Suprapubic skin (tissue), 4 donors: ENCODE measurements at regions not wholly inside any gene's neighbourhood (a gene's known extent, or its start where the extent isn't known, plus 50 kb on each side); places are given as distances from the start of the nearest gene placed in this dataset.

Experiments
- DNase-seq, 2 donors: peaks; one replicate each; pipeline ENCODE4 v3.0.0-alpha.2; 2019; ENCODE audit warnings: low spot score in 2 of 2
- H3K27ac ChIP-seq: fragments of 200-600 bp; sonication (generic); one replicate; pipeline ENCODE4 v1.5.1; 2019
- H3K27me3 ChIP-seq: fragments of 200-600 bp; sonication (generic); one replicate; pipeline ENCODE4 v1.5.1; 2019
- H3K36me3 ChIP-seq: fragments of 200-600 bp; sonication (generic); one replicate; pipeline ENCODE4 v1.5.1; 2019
- H3K4me1 ChIP-seq: fragments of 200-600 bp; sonication (generic); one replicate; pipeline ENCODE4 v1.5.1; 2019
- H3K4me3 ChIP-seq: fragments of 200-600 bp; sonication (generic); one replicate; pipeline ENCODE4 v1.5.1; 2019; ENCODE audit warnings: mild to moderate bottlenecking
- H3K9me3 ChIP-seq: fragments of 200-600 bp; sonication (generic); one replicate; pipeline ENCODE4 v1.5.1; 2019
- EP300 ChIP-seq: sonication (generic); formaldehyde crosslinking; IDR thresholded peaks from one replicate; pipeline ENCODE4 v1.6.1; 2017; ENCODE audit warnings: antibody characterized with exemption
- POLR2A ChIP-seq, 2 donors: fragments of 450-650 bp; IDR thresholded peaks; one replicate each; pipeline ENCODE4 v1.6.1; 2017; ENCODE audit warnings: antibody characterized with exemption in 2 of 2, mild to moderate bottlenecking in 2 of 2, moderate library complexity in 2 of 2
- POLR2AphosphoS5 ChIP-seq, 3 donors: sonication (generic); formaldehyde crosslinking; IDR thresholded peaks; one replicate each; pipeline ENCODE4 v1.6.1; 2017; ENCODE audit warnings: antibody characterized with exemption in 3 of 3
- WGBS: methylation state at CpG from one replicate; pipeline ENCODE4 v1.1.5; 2018; 5-methylcytosine and 5-hydroxymethylcytosine counted together
- TF ChIP-seq, protein P1 (sequence below), 2 donors: fragments of 200-600 bp in 1 of 2; fragments of 450-650 bp in 1 of 2; sonication (generic) in 1 of 2; IDR thresholded peaks; one replicate each; pipeline ENCODE4 v1.5.1; 2016 to 2019; ENCODE audit warnings: antibody characterized with exemption in 2 of 2, mild to moderate bottlenecking in 1 of 2, moderate library complexity in 1 of 2

DNA sequence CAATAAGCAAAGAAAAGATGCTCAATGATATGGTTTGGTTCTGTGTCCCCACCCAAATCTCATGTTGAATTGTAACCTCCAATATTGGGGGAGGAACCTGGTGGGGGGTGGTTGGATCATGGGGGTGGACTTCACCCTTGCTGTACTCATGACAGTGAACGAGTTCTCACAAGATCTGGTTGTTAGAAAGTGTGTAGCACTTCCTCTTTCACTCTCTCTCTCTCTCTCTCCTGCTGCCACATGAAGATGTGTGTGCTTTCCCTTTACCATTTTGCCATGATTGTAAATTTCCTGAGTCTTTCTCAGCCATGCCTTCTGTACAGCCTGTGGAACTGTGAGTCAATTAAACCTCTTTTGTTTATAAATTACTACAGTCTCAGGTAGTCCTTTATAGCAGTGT is 248.4 kb downstream of the HHIPL2 start:
- 57% methylated on average over 1 of the region's 1 CpG for WGBS
- Histone ChIP-seq H3K36me3 (no peaks in the 10 kb centered on the region), H3K4me1 (no peaks in the 10 kb centered on the region), H3K27ac (no peak overlapping the region), H3K9me3 (no peaks in the 10 kb centered on the region), H3K4me3 (no peak overlapping the region), H3K27me3 (no peaks in the 10 kb centered on the region)
- no peak for DNase-seq
- no peak for TF ChIP-seq POLR2A (IDR thresholded peaks at IDR 0.05)
- no peak for TF ChIP-seq EP300
- TF ChIP-seq, protein P1, sequence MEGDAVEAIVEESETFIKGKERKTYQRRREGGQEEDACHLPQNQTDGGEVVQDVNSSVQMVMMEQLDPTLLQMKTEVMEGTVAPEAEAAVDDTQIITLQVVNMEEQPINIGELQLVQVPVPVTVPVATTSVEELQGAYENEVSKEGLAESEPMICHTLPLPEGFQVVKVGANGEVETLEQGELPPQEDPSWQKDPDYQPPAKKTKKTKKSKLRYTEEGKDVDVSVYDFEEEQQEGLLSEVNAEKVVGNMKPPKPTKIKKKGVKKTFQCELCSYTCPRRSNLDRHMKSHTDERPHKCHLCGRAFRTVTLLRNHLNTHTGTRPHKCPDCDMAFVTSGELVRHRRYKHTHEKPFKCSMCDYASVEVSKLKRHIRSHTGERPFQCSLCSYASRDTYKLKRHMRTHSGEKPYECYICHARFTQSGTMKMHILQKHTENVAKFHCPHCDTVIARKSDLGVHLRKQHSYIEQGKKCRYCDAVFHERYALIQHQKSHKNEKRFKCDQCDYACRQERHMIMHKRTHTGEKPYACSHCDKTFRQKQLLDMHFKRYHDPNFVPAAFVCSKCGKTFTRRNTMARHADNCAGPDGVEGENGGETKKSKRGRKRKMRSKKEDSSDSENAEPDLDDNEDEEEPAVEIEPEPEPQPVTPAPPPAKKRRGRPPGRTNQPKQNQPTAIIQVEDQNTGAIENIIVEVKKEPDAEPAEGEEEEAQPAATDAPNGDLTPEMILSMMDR (IDR thresholded peaks at IDR 0.05): no peak
- no peak for TF ChIP-seq POLR2AphosphoS5 (IDR thresholded peaks at IDR 0.05)

GRCh38 chr1:222290866-222291265 is 257.0 kb downstream of the HHIPL2 start:
- no peak for DNase-seq
- Histone ChIP-seq H3K27ac (no peak overlapping the region), H3K9me3 (no peaks in the 10 kb centered on the region), H3K4me1 (no peaks in the 10 kb centered on the region), H3K27me3 (no peaks in the 10 kb centered on the region), H3K36me3 (no peaks in the 10 kb centered on the region), H3K4me3 (no peak overlapping the region)
- 94% methylated on average over 2 of the region's 2 CpGs for WGBS
- TF ChIP-seq, protein P1 (IDR thresholded peaks at IDR 0.05): no peak
- no peak for TF ChIP-seq POLR2AphosphoS5 (IDR thresholded peaks at IDR 0.05)
- TF ChIP-seq POLR2A (IDR thresholded peaks at IDR 0.05): no peak
- no peak for TF ChIP-seq EP300

- WGBS: 21% methylated on average over 5 of the region's 5 CpGs
- no peak for DNase-seq
- TF ChIP-seq, protein P1 (IDR thresholded peaks at IDR 0.05): no peak
- TF ChIP-seq POLR2A (IDR thresholded peaks at IDR 0.05) (no peak), POLR2AphosphoS5 (IDR thresholded peaks at IDR 0.05) (no peak), EP300 (no peak)
- Histone ChIP-seq H3K4me1 (no peaks in the 10 kb centered on the region), H3K27me3 (no peaks in the 10 kb centered on the region), H3K36me3 (no peaks in the 10 kb centered on the region), H3K27ac (no peak overlapping the region), H3K4me3 (no peak overlapping the region), H3K9me3 (no peaks in the 10 kb centered on the region)
These were observed 259.9 kb downstream of the HHIPL2 start for GRCh38 chr1:222288053-222288452.

GRCh38 chr1:222286011-222286410 is 261.9 kb downstream of the HHIPL2 start:
- no peaks in the 10 kb centered on the region for H3K9me3 ChIP-seq
- no peaks in the 10 kb centered on the region for H3K36me3 ChIP-seq
- H3K27me3 ChIP-seq: no peaks in the 10 kb centered on the region
- no peak for DNase-seq
- 84% methylated on average over 3 of the region's 3 CpGs for WGBS
- no peak overlapping the region for H3K4me3 ChIP-seq
- TF ChIP-seq, protein P1 (IDR thresholded peaks at IDR 0.05): no peak
- TF ChIP-seq POLR2A (IDR thresholded peaks at IDR 0.05): no peak
- no peak for TF ChIP-seq POLR2AphosphoS5 (IDR thresholded peaks at IDR 0.05)
- no peak for TF ChIP-seq EP300
- H3K4me1 ChIP-seq: no peaks in the 10 kb centered on the region
- no peak overlapping the region for H3K27ac ChIP-seq

- H3K27me3 ChIP-seq: no peaks in the 10 kb centered on the region
- no peak for DNase-seq
- H3K4me1 ChIP-seq: no peaks in the 10 kb centered on the region
- H3K36me3 ChIP-seq: no peaks in the 10 kb centered on the region
- no peak overlapping the region for H3K4me3 ChIP-seq
- H3K27ac ChIP-seq: no peak overlapping the region
- TF ChIP-seq, protein P1 (IDR thresholded peaks at IDR 0.05): no peak
- TF ChIP-seq EP300 (no peak), POLR2A (IDR thresholded peaks at IDR 0.05) (no peak), POLR2AphosphoS5 (IDR thresholded peaks at IDR 0.05) (no peak)
- 96% methylated on average over 1 of the region's 1 CpG for WGBS
- H3K9me3 ChIP-seq: no peaks in the 10 kb centered on the region
These were observed 262.4 kb downstream of the HHIPL2 start for GRCh38 chr1:222285526-222285925.
